ENCODE measurements at regions not wholly inside any gene's neighbourhood (a gene's known extent, or its start where the extent isn't known, plus 50 kb on each side); places are given as distances from the start of the nearest gene placed in this dataset.

GRCh38 chr16:22678311-22678710 is 135.7 kb upstream of the HS3ST2 start:
- no peak overlapping the region for H3K4me3 ChIP-seq (ENCODE audit: low read depth, low read length)
- TF ChIP-seq CTCF (conservative IDR thresholded peaks at IDR 0.05; ENCODE audit: low read depth, low read length), result no peak
- no peak for DNase-seq (ENCODE audit: low read depth)

- no peak for TF ChIP-seq CTCF (conservative IDR thresholded peaks at IDR 0.05; ENCODE audit: low read depth, low read length)
- H3K4me3 ChIP-seq (ENCODE audit: low read depth, low read length), result no peak overlapping the region
- no peak for DNase-seq (ENCODE audit: low read depth)
These were observed 132.2 kb upstream of the HS3ST2 start for GRCh38 chr16:22681554-22682291.

- no peak for DNase-seq (ENCODE audit: low read depth)
- no peak for TF ChIP-seq CTCF (conservative IDR thresholded peaks at IDR 0.05; ENCODE audit: low read depth, low read length)
- no peak overlapping the region for H3K4me3 ChIP-seq (ENCODE audit: low read depth, low read length)
These were observed 130.7 kb upstream of the HS3ST2 start for GRCh38 chr16:22683258-22683657.

GRCh38 chr16:22683730-22684573 is 130.0 kb upstream of the HS3ST2 start:
- no peak for TF ChIP-seq CTCF (conservative IDR thresholded peaks at IDR 0.05; ENCODE audit: low read depth, low read length)
- no peak overlapping the region for H3K4me3 ChIP-seq (ENCODE audit: low read depth, low read length)
- DNase-seq (ENCODE audit: low read depth), result no peak

GRCh38 chr16:22684574-22685458 is 129.1 kb upstream of the HS3ST2 start:
- H3K4me3 ChIP-seq (ENCODE audit: low read depth, low read length), result no peak overlapping the region
- no peak for TF ChIP-seq CTCF (conservative IDR thresholded peaks at IDR 0.05; ENCODE audit: low read depth, low read length)
- DNase-seq (ENCODE audit: low read depth), result peak; percentile 45

GRCh38 chr16:22685459-22685830 is 128.5 kb upstream of the HS3ST2 start:
- no peak overlapping the region for H3K4me3 ChIP-seq (ENCODE audit: low read depth, low read length)
- DNase-seq (ENCODE audit: low read depth), result peak; percentile 20
- TF ChIP-seq CTCF (conservative IDR thresholded peaks at IDR 0.05; ENCODE audit: low read depth, low read length), result no peak
